ENCODE measurements at regions not wholly inside any gene's neighbourhood (a gene's known extent, or its start where the extent isn't known, plus 50 kb on each side); places are given as distances from the start of the nearest gene placed in this dataset.

DNA sequence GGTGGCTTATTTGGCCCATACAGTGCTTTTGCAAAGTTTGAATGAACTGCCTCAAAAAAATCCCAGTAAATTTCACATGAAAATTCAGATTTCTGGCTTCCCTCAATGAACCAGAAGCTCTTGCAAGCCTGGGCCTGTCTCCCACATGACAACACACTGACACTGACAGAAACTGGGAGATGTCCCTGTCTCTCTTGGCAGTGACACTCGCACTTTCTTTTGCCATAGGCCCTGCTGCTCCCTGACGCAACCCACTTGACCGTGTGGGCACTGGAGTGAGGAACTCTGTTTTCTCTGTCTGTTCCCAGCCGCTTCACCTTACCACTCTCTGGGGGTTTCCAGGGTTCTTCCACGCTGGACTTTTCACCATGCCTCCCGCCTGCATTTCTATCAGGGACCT lies 524.5 kb downstream of the SHQ1 start:
- H3K27ac ChIP-seq, result no peak overlapping the region
- TF ChIP-seq, protein P1, sequence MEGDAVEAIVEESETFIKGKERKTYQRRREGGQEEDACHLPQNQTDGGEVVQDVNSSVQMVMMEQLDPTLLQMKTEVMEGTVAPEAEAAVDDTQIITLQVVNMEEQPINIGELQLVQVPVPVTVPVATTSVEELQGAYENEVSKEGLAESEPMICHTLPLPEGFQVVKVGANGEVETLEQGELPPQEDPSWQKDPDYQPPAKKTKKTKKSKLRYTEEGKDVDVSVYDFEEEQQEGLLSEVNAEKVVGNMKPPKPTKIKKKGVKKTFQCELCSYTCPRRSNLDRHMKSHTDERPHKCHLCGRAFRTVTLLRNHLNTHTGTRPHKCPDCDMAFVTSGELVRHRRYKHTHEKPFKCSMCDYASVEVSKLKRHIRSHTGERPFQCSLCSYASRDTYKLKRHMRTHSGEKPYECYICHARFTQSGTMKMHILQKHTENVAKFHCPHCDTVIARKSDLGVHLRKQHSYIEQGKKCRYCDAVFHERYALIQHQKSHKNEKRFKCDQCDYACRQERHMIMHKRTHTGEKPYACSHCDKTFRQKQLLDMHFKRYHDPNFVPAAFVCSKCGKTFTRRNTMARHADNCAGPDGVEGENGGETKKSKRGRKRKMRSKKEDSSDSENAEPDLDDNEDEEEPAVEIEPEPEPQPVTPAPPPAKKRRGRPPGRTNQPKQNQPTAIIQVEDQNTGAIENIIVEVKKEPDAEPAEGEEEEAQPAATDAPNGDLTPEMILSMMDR (IDR thresholded peaks at IDR 0.05), result no peak
- TF ChIP-seq ZFX (IDR thresholded peaks at IDR 0.05; ENCODE audit: borderline replicate concordance), result no peak

DNA sequence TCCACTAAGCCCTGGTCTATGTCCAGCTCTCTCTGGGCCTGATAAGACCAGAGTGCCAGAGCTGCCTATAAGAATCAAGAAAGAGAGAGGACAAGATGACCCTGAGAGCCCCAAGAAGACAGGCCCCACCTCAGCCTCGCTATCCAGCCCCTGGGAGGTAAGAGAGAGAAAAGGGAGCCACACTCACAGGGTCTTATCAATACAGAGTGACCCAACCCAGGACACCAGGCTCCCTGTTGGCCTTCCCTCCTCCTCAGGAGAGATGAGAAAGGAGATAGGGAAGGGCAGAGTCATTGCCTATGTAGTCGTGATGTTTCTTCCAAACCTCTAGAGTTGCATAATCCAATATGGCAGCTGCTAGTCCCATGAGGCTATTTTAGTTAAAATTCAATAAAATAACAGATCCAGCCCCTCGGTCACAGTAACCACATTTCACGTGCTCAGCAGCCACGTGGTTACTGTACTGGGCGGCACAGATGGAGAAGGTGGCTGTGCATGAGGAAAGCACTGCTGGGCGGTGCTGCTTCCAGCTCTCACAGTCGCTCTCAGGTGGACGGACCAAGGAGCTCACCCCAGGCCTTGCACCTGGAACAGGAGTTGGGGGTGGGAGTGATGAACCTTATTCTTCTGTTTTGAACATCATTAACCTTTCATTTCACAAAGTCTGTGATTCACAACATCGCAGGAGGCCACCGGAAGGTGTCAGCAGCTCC lies 525.8 kb downstream of the SHQ1 start:
- TF ChIP-seq, protein P1 (IDR thresholded peaks at IDR 0.05), result no peak
- no peak for TF ChIP-seq ZFX (IDR thresholded peaks at IDR 0.05; ENCODE audit: borderline replicate concordance)
- no peak overlapping the region for H3K27ac ChIP-seq

DNA sequence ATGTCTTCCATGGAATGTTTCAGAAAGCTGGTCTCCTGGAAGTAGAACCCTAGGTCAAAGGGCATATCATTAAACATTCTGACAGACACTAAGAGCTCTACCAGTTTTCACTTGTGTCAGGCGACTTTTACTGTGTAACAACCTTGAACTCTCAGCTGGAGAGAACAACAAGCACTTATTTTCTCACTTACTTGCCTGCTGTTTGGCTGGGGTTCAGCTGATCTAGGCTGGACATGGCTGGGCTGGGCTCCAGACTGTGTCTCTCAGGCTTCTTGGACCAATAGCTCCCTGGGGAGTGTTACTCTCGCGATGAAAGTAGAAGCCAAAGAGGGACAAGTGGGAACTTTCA lies 527.3 kb downstream of the SHQ1 start:
- H3K27ac ChIP-seq, result no peak overlapping the region
- TF ChIP-seq, protein P1 (IDR thresholded peaks at IDR 0.05), result no peak
- TF ChIP-seq ZFX (IDR thresholded peaks at IDR 0.05; ENCODE audit: borderline replicate concordance), result no peak

DNA sequence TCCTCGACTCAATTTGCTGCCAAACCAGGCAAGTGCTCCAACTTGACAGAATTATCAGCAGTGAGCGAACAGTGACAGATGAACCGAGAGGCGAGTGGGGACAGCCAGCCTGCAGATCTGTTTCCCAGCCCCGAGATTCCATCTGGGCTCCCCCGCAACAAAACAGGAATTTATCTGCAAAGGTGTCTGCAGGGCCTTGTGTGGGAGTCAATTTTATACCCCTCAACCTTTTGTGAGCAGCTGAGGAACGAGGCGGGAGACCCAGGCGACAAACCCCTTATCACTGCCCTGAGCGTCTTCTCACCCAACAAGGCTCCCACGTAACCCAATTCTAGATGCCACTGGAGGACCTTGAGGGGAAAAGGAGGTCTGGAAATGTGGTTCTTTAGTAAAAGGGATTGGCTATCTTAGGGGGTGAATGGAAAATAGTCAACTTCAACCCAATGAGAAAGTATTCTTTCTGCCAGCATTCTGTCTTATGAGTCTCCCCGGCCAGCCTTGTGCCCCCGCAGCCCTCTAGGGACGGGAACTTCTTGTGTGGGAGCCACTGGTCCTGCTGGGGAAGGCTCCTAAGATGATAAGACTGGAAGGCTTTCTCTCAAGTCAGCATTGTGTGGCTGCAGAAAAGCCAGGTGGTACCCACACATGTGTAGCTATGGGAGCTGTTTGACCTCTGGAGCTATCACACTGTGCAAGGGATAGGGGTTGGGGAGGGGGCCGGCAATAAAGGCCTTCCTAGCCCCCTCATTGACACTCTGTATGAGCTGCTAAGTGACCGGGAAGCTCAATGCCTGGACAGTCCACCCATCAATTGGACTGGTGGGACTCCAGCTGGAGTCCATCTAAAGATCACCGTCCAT lies 527.9 kb downstream of the SHQ1 start:
- TF ChIP-seq, protein P1 (IDR thresholded peaks at IDR 0.05), result no peak
- no peak for TF ChIP-seq ZFX (IDR thresholded peaks at IDR 0.05; ENCODE audit: borderline replicate concordance)
- no peak overlapping the region for H3K27ac ChIP-seq

DNA sequence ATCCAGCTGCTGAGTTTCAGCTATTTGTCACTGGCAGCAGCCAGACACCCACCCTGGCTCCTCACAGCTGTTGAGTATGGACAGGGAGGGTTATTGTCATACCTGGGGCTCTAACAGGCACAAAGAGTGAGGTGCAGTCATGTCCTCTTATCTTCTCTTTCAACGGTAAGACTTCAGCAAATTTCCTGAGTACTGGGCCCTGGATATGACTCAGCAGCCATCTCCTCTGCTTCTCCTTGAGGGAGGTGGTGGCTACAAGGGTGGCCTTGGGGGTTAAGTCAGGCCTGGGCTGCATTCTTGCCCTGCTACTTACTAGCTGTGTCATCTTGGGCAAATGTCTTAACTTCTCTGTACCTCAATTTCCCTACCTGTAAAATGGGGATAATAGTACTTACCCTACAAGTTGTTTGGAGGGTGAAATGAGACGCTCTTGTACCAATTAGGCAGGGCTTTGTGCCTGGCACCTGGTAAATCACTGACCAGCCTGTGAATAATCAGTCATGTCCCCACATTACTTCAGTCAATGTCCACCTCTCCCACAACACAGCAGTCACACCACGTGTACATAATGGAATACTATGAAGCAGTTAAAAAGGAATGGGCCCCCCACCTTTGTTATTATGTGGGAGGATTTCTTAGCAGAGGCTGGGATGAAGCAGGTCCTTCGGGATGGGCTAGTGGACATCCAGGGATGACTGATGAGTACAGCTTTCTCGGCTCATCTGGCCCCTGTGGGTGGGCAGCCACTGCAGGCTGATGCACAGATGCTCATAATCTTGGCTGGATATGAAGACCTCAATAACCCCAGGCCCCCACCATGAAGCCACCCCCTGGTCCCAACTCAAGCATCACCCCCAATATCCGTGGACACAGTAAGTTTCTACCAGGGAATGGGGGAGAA lies 528.8 kb downstream of the SHQ1 start:
- H3K27ac ChIP-seq, result peak overlapping the region; percentile 85
- no peak for TF ChIP-seq ZFX (IDR thresholded peaks at IDR 0.05; ENCODE audit: borderline replicate concordance)
- TF ChIP-seq, protein P1 (IDR thresholded peaks at IDR 0.05), result no peak

DNA sequence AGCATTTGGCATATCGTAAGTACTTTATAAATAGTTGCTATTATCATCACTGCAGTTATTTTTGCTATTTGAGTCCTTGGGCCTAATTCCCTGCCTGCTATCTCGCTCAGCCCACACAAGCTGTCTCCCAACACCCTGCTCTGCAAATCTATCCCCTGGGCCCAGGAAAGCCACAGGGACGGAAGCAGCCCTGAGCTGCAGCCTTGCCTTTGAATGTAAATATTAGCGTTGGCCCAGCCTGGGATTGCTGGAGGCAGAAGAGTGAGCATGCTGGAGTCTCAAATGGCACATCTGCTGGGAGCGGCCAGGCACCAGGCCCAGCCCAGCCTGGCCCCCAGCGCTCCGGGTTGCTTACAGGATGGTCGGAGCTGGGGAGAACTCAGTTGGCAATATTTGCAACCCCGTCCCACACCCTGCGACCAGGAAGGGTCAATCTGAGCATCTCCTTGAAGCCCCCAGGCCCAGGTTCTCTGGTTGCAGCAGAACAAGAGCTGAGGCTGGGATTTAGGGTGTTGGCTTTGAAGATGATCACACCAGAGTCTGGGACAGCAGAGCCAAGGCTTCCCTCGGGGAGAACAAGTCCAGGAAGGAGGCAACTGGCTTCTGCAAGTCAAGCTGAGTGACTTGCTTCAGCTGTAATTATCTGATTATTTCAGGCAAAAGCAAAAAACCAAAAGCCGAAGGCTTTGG lies 529.6 kb downstream of the SHQ1 start:
- no peak for TF ChIP-seq ZFX (IDR thresholded peaks at IDR 0.05; ENCODE audit: borderline replicate concordance)
- TF ChIP-seq, protein P1 (IDR thresholded peaks at IDR 0.05), result no peak
- H3K27ac ChIP-seq, result peak overlapping the region; percentile 85
